Astrocyte (in vitro differentiated cells and primary cell): ENCODE measurements at regions not wholly inside any gene's neighbourhood (a gene's known extent, or its start where the extent isn't known, plus 50 kb on each side); places are given as distances from the start of the nearest gene placed in this dataset.

ENCODE experiments used
- DNase-seq: peaks from one replicate; pipeline ENCODE4 v3.0.0-alpha.2; 2010; ENCODE audit warnings: low read depth
- FAIRE-seq: peaks from 2 replicates; lab custom pipeline; 2011; peaks lifted over from hg19 to GRCh38; lab: Jason Lieb, UNC
- H2AFZ ChIP-seq: 2 replicates; pipeline ENCODE4 v1.6.0; 2012; ENCODE audit warnings: low read depth, low read length, inconsistent platforms
- H3K27ac ChIP-seq: 2 replicates; pipeline ENCODE4 v1.5.1; 2011; ENCODE audit warnings: low read depth, low read length, inconsistent platforms
- H3K27me3 ChIP-seq: 2 replicates; pipeline ENCODE4 v1.6.0; 2011; ENCODE audit warnings: low read length, inconsistent platforms; ENCODE audit not compliant: insufficient read depth
- H3K36me3 ChIP-seq: 2 replicates; pipeline ENCODE4 v1.5.1; 2011; ENCODE audit warnings: low read length, inconsistent platforms; ENCODE audit not compliant: insufficient read depth
- H3K4me1 ChIP-seq: 2 replicates; pipeline ENCODE4 v1.5.1; 2011; ENCODE audit warnings: low read length, inconsistent platforms; ENCODE audit not compliant: insufficient read depth
- H3K4me2 ChIP-seq: 2 replicates; pipeline ENCODE4 v1.6.0; 2012; ENCODE audit warnings: low read length, inconsistent platforms
- H3K4me3 ChIP-seq: 2 replicates; pipeline ENCODE4 v1.5.1; 2011; ENCODE audit warnings: low read depth, mild to moderate bottlenecking, low read length, inconsistent platforms; ENCODE audit not compliant: insufficient read depth
- H3K79me2 ChIP-seq: 2 replicates; pipeline ENCODE4 v1.6.0; 2012; ENCODE audit warnings: mild to moderate bottlenecking, low read length, inconsistent platforms; ENCODE audit not compliant: insufficient read depth
- H3K9ac ChIP-seq: 2 replicates; pipeline ENCODE4 v1.6.0; 2012; ENCODE audit warnings: mild to moderate bottlenecking, low read length, inconsistent platforms
- H3K9me3 ChIP-seq: 2 replicates; pipeline ENCODE4 v1.5.1; 2012; ENCODE audit warnings: low read depth, mild to moderate bottlenecking, low read length, inconsistent platforms; ENCODE audit not compliant: insufficient read depth
- H4K20me1 ChIP-seq: 2 replicates; pipeline ENCODE4 v1.6.0; 2012; ENCODE audit warnings: low read length, inconsistent platforms; ENCODE audit not compliant: insufficient read depth
- H3K27ac Mint-ChIP-seq: one replicate; pipeline ENCODE4 v1.8.0; 2021; ENCODE audit warnings: mild to moderate bottlenecking, mixed read lengths; ENCODE audit not compliant: unreplicated experiment
- H3K27me3 Mint-ChIP-seq: one replicate; pipeline ENCODE4 v1.8.0; 2021; ENCODE audit warnings: low read depth, mixed read lengths; ENCODE audit not compliant: unreplicated experiment
- H3K36me3 Mint-ChIP-seq: one replicate; pipeline ENCODE4 v1.8.0; 2021; ENCODE audit warnings: low read depth, mixed read lengths; ENCODE audit not compliant: unreplicated experiment
- H3K4me1 Mint-ChIP-seq: one replicate; pipeline ENCODE4 v1.8.0; 2021; ENCODE audit warnings: low read depth, mixed read lengths; ENCODE audit not compliant: unreplicated experiment
- H3K4me3 Mint-ChIP-seq: one replicate; pipeline ENCODE4 v1.8.0; 2021; ENCODE audit warnings: mild to moderate bottlenecking, moderate library complexity, mixed read lengths; ENCODE audit not compliant: unreplicated experiment
- H3K9me3 Mint-ChIP-seq: one replicate; pipeline ENCODE4 v1.8.0; 2021; ENCODE audit warnings: mild to moderate bottlenecking, mixed read lengths; ENCODE audit not compliant: unreplicated experiment
- EZH2 ChIP-seq: IDR thresholded peaks from 2 replicates; pipeline ENCODE4 v1.6.1; 2012; ENCODE audit warnings: mild to moderate bottlenecking, low read length, inconsistent platforms; ENCODE audit not compliant: insufficient read depth
- TF ChIP-seq, protein P1 (sequence below): IDR thresholded peaks from 2 replicates; pipeline ENCODE4 v1.5.1; 2011; ENCODE audit warnings: low read depth, mild to moderate bottlenecking, inconsistent platforms, low read length, moderate library complexity; ENCODE audit not compliant: insufficient read depth

DNA sequence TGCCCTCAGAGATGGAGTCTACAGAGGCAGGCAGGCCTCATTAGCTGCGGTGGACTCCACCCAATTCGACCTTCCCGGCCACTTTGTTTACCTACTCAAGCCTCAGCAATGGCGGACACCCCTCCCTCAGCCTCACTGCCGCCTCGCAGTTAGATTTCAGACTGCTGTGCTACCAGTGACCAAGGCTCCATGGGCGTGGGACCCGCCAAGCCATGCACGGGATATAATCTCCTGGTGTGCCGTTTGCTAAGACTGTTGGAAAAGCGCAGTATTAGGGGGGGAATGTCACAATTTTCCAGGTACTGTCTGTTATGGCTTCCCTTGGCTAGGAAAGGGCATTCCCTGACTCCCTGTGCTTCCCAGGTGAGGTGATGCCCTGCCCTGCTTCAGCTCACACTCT lies 252.3 kb downstream of the ARL4A start:
- Mint-ChIP-seq H3K9me3 (peaks cover 12% of the 10 kb centered on the region), H3K4me3 (no peak overlapping the region), H3K27ac (no peak overlapping the region), H3K36me3 (no peaks in the 10 kb centered on the region), H3K27me3 (no peaks in the 10 kb centered on the region), H3K4me1 (no peaks in the 10 kb centered on the region)
- no peak overlapping the region for H3K9ac ChIP-seq
- no peaks in the 10 kb centered on the region for H3K27me3 ChIP-seq
- no peaks in the 10 kb centered on the region for H3K9me3 ChIP-seq
- no peaks in the 10 kb centered on the region for H3K79me2 ChIP-seq
- H2AFZ ChIP-seq, result no peak overlapping the region
- no peaks in the 10 kb centered on the region for H4K20me1 ChIP-seq
- no peak for TF ChIP-seq EZH2
- TF ChIP-seq, protein P1, sequence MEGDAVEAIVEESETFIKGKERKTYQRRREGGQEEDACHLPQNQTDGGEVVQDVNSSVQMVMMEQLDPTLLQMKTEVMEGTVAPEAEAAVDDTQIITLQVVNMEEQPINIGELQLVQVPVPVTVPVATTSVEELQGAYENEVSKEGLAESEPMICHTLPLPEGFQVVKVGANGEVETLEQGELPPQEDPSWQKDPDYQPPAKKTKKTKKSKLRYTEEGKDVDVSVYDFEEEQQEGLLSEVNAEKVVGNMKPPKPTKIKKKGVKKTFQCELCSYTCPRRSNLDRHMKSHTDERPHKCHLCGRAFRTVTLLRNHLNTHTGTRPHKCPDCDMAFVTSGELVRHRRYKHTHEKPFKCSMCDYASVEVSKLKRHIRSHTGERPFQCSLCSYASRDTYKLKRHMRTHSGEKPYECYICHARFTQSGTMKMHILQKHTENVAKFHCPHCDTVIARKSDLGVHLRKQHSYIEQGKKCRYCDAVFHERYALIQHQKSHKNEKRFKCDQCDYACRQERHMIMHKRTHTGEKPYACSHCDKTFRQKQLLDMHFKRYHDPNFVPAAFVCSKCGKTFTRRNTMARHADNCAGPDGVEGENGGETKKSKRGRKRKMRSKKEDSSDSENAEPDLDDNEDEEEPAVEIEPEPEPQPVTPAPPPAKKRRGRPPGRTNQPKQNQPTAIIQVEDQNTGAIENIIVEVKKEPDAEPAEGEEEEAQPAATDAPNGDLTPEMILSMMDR, result no peak
- no peak overlapping the region for H3K4me3 ChIP-seq
- no peak overlapping the region for H3K27ac ChIP-seq
- FAIRE-seq (no peak), DNase-seq (no peak)
- H3K4me1 ChIP-seq, result peaks cover 3% of the 10 kb centered on the region
- H3K36me3 ChIP-seq, result no peaks in the 10 kb centered on the region
- no peak overlapping the region for H3K4me2 ChIP-seq

DNA sequence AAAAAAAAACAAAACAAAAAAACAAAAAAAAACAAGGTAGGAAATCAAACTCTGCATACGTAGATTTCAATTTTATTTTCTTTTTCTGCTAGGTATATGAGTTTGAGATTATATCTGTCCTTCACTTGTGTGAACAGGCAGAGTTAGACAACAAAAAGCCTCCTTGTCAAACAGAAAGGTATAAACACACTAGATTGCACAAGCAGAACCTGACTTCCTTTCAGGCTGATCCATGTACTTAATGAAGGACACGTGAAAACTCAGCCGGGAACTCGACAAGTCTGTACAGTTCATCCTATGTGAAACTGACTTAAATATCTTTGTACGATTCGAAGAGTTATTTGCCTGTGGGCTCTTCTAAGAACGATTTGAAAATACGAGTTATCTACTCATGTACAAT lies 254.1 kb downstream of the ARL4A start:
- Histone ChIP-seq H3K4me1 (peaks cover 3% of the 10 kb centered on the region), H3K79me2 (no peaks in the 10 kb centered on the region), H2AFZ (no peak overlapping the region), H3K4me2 (no peak overlapping the region), H3K27ac (no peak overlapping the region), H3K9ac (no peak overlapping the region), H3K27me3 (no peaks in the 10 kb centered on the region), H4K20me1 (no peaks in the 10 kb centered on the region), H3K9me3 (no peaks in the 10 kb centered on the region), H3K36me3 (no peaks in the 10 kb centered on the region), H3K4me3 (no peak overlapping the region)
- H3K27ac Mint-ChIP-seq, result no peak overlapping the region
- H3K4me1 Mint-ChIP-seq, result no peaks in the 10 kb centered on the region
- no peaks in the 10 kb centered on the region for H3K27me3 Mint-ChIP-seq
- H3K4me3 Mint-ChIP-seq, result no peak overlapping the region
- H3K36me3 Mint-ChIP-seq, result no peaks in the 10 kb centered on the region
- FAIRE-seq (peak; percentile 20), DNase-seq (no peak)
- peaks cover 12% of the 10 kb centered on the region for H3K9me3 Mint-ChIP-seq
- TF ChIP-seq, protein P1, result no peak
- no peak for TF ChIP-seq EZH2

DNA sequence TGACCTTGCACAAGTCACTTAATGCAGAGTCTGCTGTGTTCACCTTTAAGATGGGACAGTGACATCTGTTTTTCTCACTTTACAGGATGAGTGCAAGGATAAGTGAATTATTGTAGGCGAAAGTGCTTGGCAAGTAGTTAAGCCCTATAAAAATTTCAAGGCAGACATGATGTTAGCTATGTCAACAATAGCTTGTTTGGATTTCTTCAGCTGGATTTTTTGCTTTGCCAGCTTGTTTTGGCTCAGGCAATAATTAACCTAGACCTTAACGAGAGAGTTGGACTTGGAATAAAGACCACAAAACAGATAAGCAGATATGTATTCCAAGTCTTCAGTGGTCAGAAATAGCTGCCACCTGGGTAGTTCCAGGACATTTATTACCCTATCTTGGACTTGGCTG lies 255.2 kb downstream of the ARL4A start:
- TF ChIP-seq, protein P1, result no peak
- TF ChIP-seq EZH2, result no peak
- Histone ChIP-seq H3K9me3 (no peaks in the 10 kb centered on the region), H3K4me1 (peaks cover 3% of the 10 kb centered on the region), H3K79me2 (no peaks in the 10 kb centered on the region), H3K4me3 (no peak overlapping the region), H4K20me1 (no peaks in the 10 kb centered on the region), H3K9ac (no peak overlapping the region), H3K4me2 (no peak overlapping the region), H3K27ac (no peak overlapping the region), H3K36me3 (no peaks in the 10 kb centered on the region), H2AFZ (no peak overlapping the region), H3K27me3 (no peaks in the 10 kb centered on the region)
- FAIRE-seq, result no peak
- Mint-ChIP-seq H3K9me3 (peaks cover 12% of the 10 kb centered on the region), H3K4me1 (no peaks in the 10 kb centered on the region), H3K36me3 (no peaks in the 10 kb centered on the region), H3K27me3 (no peaks in the 10 kb centered on the region), H3K4me3 (no peak overlapping the region), H3K27ac (no peak overlapping the region)
- DNase-seq, result peak; percentile 60
